Endothelial cell (in vitro differentiated cells): ENCODE measurements at regions not wholly inside any gene's neighbourhood (a gene's known extent, or its start where the extent isn't known, plus 50 kb on each side); places are given as distances from the start of the nearest gene placed in this dataset.

Source experiments
- DNase-seq: peaks from one replicate; pipeline ENCODE4 v3.0.0; 2021; ENCODE audit warnings: low spot score
- H3K27ac Mint-ChIP-seq: one replicate; pipeline ENCODE4 v1.8.0; 2021; ENCODE audit warnings: mixed read lengths, inconsistent platforms; ENCODE audit not compliant: unreplicated experiment
- H3K27me3 Mint-ChIP-seq: one replicate; pipeline ENCODE4 v1.8.0; 2021; ENCODE audit warnings: mild to moderate bottlenecking, moderate library complexity, mixed read lengths, inconsistent platforms; ENCODE audit not compliant: unreplicated experiment
- H3K36me3 Mint-ChIP-seq: one replicate; pipeline ENCODE4 v1.8.0; 2021; ENCODE audit warnings: mild to moderate bottlenecking, low read depth, mixed read lengths, inconsistent platforms; ENCODE audit not compliant: unreplicated experiment
- H3K4me1 Mint-ChIP-seq: one replicate; pipeline ENCODE4 v1.8.0; 2021; ENCODE audit warnings: mild to moderate bottlenecking, mixed read lengths, inconsistent platforms; ENCODE audit not compliant: unreplicated experiment
- H3K4me3 Mint-ChIP-seq: one replicate; pipeline ENCODE4 v1.8.0; 2021; ENCODE audit warnings: mild to moderate bottlenecking, mixed read lengths, inconsistent platforms; ENCODE audit not compliant: unreplicated experiment
- H3K9me3 Mint-ChIP-seq: one replicate; pipeline ENCODE4 v1.8.0; 2021; ENCODE audit warnings: mixed read lengths, inconsistent platforms; ENCODE audit not compliant: unreplicated experiment
- TF ChIP-seq, protein P1 (sequence below): fragments of 200-600 bp; sonication (generic); IDR thresholded peaks from one replicate; pipeline ENCODE4 v1.5.0; 2021; ENCODE audit warnings: antibody characterized with exemption; ENCODE audit not compliant: unreplicated experiment

DNA sequence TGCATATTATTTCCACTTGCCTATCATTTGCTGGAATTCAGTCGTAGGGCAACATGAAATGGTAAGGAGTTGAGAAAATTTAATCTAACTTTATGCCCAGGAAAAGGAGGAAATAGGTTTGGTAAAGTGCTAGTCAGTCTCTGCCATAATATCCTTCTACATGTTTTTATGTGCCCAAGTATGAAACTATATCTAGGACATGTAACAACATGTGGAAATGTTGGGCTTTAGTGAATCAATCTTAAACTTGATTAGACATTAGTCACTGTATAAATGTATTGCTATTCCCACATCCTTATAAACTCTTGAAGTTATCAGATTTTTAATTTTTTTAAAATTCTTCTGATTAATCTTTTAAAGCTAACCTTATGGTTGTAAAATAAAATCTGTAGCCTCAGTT lies 204.7 kb upstream of the ZRANB2 start:
- TF ChIP-seq, protein P1, sequence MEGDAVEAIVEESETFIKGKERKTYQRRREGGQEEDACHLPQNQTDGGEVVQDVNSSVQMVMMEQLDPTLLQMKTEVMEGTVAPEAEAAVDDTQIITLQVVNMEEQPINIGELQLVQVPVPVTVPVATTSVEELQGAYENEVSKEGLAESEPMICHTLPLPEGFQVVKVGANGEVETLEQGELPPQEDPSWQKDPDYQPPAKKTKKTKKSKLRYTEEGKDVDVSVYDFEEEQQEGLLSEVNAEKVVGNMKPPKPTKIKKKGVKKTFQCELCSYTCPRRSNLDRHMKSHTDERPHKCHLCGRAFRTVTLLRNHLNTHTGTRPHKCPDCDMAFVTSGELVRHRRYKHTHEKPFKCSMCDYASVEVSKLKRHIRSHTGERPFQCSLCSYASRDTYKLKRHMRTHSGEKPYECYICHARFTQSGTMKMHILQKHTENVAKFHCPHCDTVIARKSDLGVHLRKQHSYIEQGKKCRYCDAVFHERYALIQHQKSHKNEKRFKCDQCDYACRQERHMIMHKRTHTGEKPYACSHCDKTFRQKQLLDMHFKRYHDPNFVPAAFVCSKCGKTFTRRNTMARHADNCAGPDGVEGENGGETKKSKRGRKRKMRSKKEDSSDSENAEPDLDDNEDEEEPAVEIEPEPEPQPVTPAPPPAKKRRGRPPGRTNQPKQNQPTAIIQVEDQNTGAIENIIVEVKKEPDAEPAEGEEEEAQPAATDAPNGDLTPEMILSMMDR: no peak
- DNase-seq: no peak
- no peaks in the 10 kb centered on the region for H3K36me3 Mint-ChIP-seq
- no peak overlapping the region for H3K27ac Mint-ChIP-seq
- H3K27me3 Mint-ChIP-seq: no peaks in the 10 kb centered on the region
- peaks cover 3% of the 10 kb centered on the region for H3K9me3 Mint-ChIP-seq
- H3K4me1 Mint-ChIP-seq: no peaks in the 10 kb centered on the region
- H3K4me3 Mint-ChIP-seq: no peak overlapping the region

DNA sequence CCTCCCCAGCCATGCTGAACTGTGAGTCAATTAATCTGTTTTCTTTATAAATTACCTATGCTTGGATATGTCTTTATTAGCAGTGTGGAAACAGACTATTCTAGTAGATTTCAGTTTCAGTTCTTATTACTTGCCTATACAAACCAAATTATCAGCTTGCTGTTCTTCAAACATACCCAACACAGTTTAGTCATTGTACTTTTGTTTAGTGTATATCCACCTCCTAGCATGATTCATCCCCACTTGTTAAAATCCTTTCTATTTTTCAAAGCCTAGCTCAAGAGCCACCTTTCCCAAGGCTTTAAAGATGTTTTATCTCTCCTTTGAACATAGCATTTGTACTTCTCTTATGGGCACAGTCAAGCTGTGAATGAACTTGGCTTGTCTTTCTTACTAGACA lies 195.6 kb upstream of the ZRANB2 start:
- no peak overlapping the region for H3K4me3 Mint-ChIP-seq
- no peak for DNase-seq
- TF ChIP-seq, protein P1: no peak
- H3K4me1 Mint-ChIP-seq: peaks cover 6% of the 10 kb centered on the region
- no peaks in the 10 kb centered on the region for H3K27me3 Mint-ChIP-seq
- H3K27ac Mint-ChIP-seq: no peak overlapping the region
- H3K9me3 Mint-ChIP-seq: no peaks in the 10 kb centered on the region
- peaks cover 3% of the 10 kb centered on the region for H3K36me3 Mint-ChIP-seq

DNA sequence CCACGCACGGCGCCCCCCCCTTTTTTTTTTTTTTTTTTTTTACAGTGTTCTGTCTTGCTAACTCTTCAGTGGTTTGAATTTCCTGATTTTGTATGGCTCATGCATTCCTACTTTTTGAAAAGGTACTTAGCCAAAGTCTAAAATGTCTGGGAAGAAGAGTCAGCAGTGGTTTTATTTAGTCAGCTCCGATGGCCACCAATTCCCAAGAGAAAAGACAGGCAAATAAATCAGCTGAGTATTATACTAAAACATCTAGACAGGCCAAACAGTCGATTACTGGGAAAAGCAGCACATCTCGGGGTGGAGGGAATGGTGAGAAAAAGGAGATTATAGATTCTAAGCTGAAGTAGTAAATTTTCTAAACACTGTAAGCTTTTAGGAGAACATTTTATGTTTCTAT lies 192.5 kb upstream of the ZRANB2 start:
- Mint-ChIP-seq H3K36me3 (peaks cover 3% of the 10 kb centered on the region), H3K27me3 (no peaks in the 10 kb centered on the region), H3K4me3 (no peak overlapping the region), H3K4me1 (peaks cover 19% of the 10 kb centered on the region), H3K9me3 (no peaks in the 10 kb centered on the region), H3K27ac (no peak overlapping the region)
- no peak for DNase-seq
- TF ChIP-seq, protein P1: no peak

GRCh38 chr1:71270394-71270915 lies 189.6 kb upstream of the ZRANB2 start:
- no peaks in the 10 kb centered on the region for H3K9me3 Mint-ChIP-seq
- H3K4me1 Mint-ChIP-seq: peaks cover 19% of the 10 kb centered on the region
- H3K4me3 Mint-ChIP-seq: no peak overlapping the region
- H3K27me3 Mint-ChIP-seq: no peaks in the 10 kb centered on the region
- no peaks in the 10 kb centered on the region for H3K36me3 Mint-ChIP-seq
- no peak for DNase-seq
- TF ChIP-seq, protein P1: no peak
- H3K27ac Mint-ChIP-seq: no peak overlapping the region

GRCh38 chr1:71269818-71270217 lies 189.0 kb upstream of the ZRANB2 start:
- no peak overlapping the region for H3K27ac Mint-ChIP-seq
- no peaks in the 10 kb centered on the region for H3K27me3 Mint-ChIP-seq
- no peaks in the 10 kb centered on the region for H3K9me3 Mint-ChIP-seq
- H3K4me3 Mint-ChIP-seq: no peak overlapping the region
- TF ChIP-seq, protein P1: no peak
- no peak for DNase-seq
- H3K36me3 Mint-ChIP-seq: no peaks in the 10 kb centered on the region
- H3K4me1 Mint-ChIP-seq: peaks cover 19% of the 10 kb centered on the region
